Stomach smooth muscle (tissue), 2 donors: ENCODE measurements at regions not wholly inside any gene's neighbourhood (a gene's known extent, or its start where the extent isn't known, plus 50 kb on each side); places are given as distances from the start of the nearest gene placed in this dataset.

Experiments
- H3K27ac ChIP-seq: one replicate; pipeline ENCODE4 v1.7.0; 2013; ENCODE audit warnings: mild to moderate bottlenecking, low read length, inconsistent platforms
- H3K27me3 ChIP-seq, 2 donors: one replicate each; pipeline ENCODE4 v1.7.0; 2013; ENCODE audit warnings: low read length in 2 of 2; ENCODE audit not compliant: insufficient read depth in 2 of 2, control insufficient read depth in 1 of 2
- H3K36me3 ChIP-seq, 2 donors: one replicate each; pipeline ENCODE4 v1.7.0; 2013; ENCODE audit warnings: low read length in 2 of 2; ENCODE audit not compliant: control insufficient read depth in 2 of 2, insufficient read depth in 2 of 2
- H3K4me1 ChIP-seq: one replicate; pipeline ENCODE4 v1.7.0; 2013; ENCODE audit warnings: low read length; ENCODE audit not compliant: control insufficient read depth, insufficient read depth
- H3K4me3 ChIP-seq, 2 donors: one replicate each; pipeline ENCODE4 v1.7.0; 2013; ENCODE audit warnings: low read length in 2 of 2
- H3K9ac ChIP-seq, 2 donors: one replicate each; pipeline ENCODE4 v1.7.0; 2013; ENCODE audit warnings: low read length in 2 of 2, mild to moderate bottlenecking in 1 of 2
- H3K9me3 ChIP-seq, 2 donors: one replicate each; pipeline ENCODE4 v1.7.0; 2013; ENCODE audit warnings: low read length in 2 of 2; ENCODE audit not compliant: control insufficient read depth in 2 of 2
- donor health status: healthy.
- donor health status: Pancreatic carcinoma.

GRCh38 chr2:41927581-41928264, 120.1 kb upstream of the PKDCC start:
- H3K4me1 ChIP-seq, result peaks cover 59% of the 10 kb centered on the region
- H3K27ac ChIP-seq, result peak overlapping the region; percentile 89

GRCh38 chr2:41928526-41928925, 119.3 kb upstream of the PKDCC start:
- Histone ChIP-seq H3K36me3 (no peaks in the 10 kb centered on the region), H3K27ac (peak overlapping the region; percentile 89), H3K4me3 (no peak overlapping the region), H3K9me3 (no peaks in the 10 kb centered on the region), H3K9ac (no peak overlapping the region), H3K4me1 (peaks cover 52% of the 10 kb centered on the region), H3K27me3 (no peaks in the 10 kb centered on the region)

More at GRCh38 chr2:41927581-41928264, 120.1 kb upstream of the PKDCC start:
- H3K9ac ChIP-seq, result no peak overlapping the region
- no peak overlapping the region for H3K4me3 ChIP-seq
- no peaks in the 10 kb centered on the region for H3K36me3 ChIP-seq
- H3K27me3 ChIP-seq, result no peaks in the 10 kb centered on the region
- H3K9me3 ChIP-seq, result no peaks in the 10 kb centered on the region

- H3K9ac ChIP-seq, result no peak overlapping the region
- no peak overlapping the region for H3K27ac ChIP-seq
- H3K4me1 ChIP-seq, result peaks cover 46% of the 10 kb centered on the region
- H3K36me3 ChIP-seq, result no peaks in the 10 kb centered on the region
- H3K27me3 ChIP-seq, result no peaks in the 10 kb centered on the region
- H3K4me3 ChIP-seq, result no peak overlapping the region
- H3K9me3 ChIP-seq, result no peaks in the 10 kb centered on the region
Measured at GRCh38 chr2:41930807-41931566, 116.8 kb upstream of the PKDCC start.

- peak overlapping the region in 1 of 2 donors; percentile 40 for H3K4me3 ChIP-seq
- H3K9ac ChIP-seq, result no peak overlapping the region
- no peaks in the 10 kb centered on the region for H3K36me3 ChIP-seq
- H3K4me1 ChIP-seq, result peaks cover 34% of the 10 kb centered on the region
- no peaks in the 10 kb centered on the region for H3K9me3 ChIP-seq
- H3K27me3 ChIP-seq, result no peaks in the 10 kb centered on the region
- H3K27ac ChIP-seq, result peak overlapping the region; percentile 37
Measured at GRCh38 chr2:41932241-41933045, 115.4 kb upstream of the PKDCC start.

- Histone ChIP-seq H3K4me3 (no peak overlapping the region), H3K4me1 (peaks cover 29% of the 10 kb centered on the region), H3K9ac (no peak overlapping the region), H3K27ac (peak overlapping the region; percentile 37), H3K36me3 (no peaks in the 10 kb centered on the region), H3K9me3 (no peaks in the 10 kb centered on the region), H3K27me3 (no peaks in the 10 kb centered on the region)
Measured at GRCh38 chr2:41933046-41933420, 114.8 kb upstream of the PKDCC start.

- Histone ChIP-seq H3K9me3 (no peaks in the 10 kb centered on the region), H3K36me3 (no peaks in the 10 kb centered on the region), H3K27ac (peak overlapping the region; percentile 55), H3K9ac (no peak overlapping the region), H3K4me1 (peaks cover 24% of the 10 kb centered on the region), H3K27me3 (no peaks in the 10 kb centered on the region), H3K4me3 (no peak overlapping the region)
Measured at GRCh38 chr2:41933585-41934320, 114.1 kb upstream of the PKDCC start.

GRCh38 chr2:41934329-41934958, 113.4 kb upstream of the PKDCC start:
- Histone ChIP-seq H3K4me3 (no peak overlapping the region), H3K36me3 (no peaks in the 10 kb centered on the region), H3K27ac (peak overlapping the region; percentile 55), H3K9ac (no peak overlapping the region), H3K27me3 (no peaks in the 10 kb centered on the region), H3K9me3 (no peaks in the 10 kb centered on the region), H3K4me1 (peaks cover 23% of the 10 kb centered on the region)

- Histone ChIP-seq H3K27me3 (no peaks in the 10 kb centered on the region), H3K9me3 (no peaks in the 10 kb centered on the region), H3K27ac (no peak overlapping the region), H3K4me1 (peaks cover 23% of the 10 kb centered on the region), H3K9ac (no peak overlapping the region), H3K36me3 (no peaks in the 10 kb centered on the region), H3K4me3 (no peak overlapping the region)
Measured at GRCh38 chr2:41935002-41935401, 112.8 kb upstream of the PKDCC start.

GRCh38 chr2:41935825-41936224, 112.0 kb upstream of the PKDCC start:
- Histone ChIP-seq H3K27me3 (no peaks in the 10 kb centered on the region), H3K4me3 (no peak overlapping the region), H3K9ac (no peak overlapping the region), H3K36me3 (no peaks in the 10 kb centered on the region), H3K9me3 (no peaks in the 10 kb centered on the region), H3K27ac (no peak overlapping the region), H3K4me1 (peaks cover 21% of the 10 kb centered on the region)
